H9 (cell line): ENCODE measurements at regions not wholly inside any gene's neighbourhood (a gene's known extent, or its start where the extent isn't known, plus 50 kb on each side); places are given as distances from the start of the nearest gene placed in this dataset.

Experiments used
- DNase-seq: peaks from one replicate; pipeline ENCODE4 v3.0.0-alpha.2; 2017
- H2AFZ ChIP-seq: one replicate; pipeline ENCODE4 v1.6.1; 2013; ENCODE audit warnings: mild to moderate bottlenecking, low read length, control low read depth, moderate library complexity
- H2AK5ac ChIP-seq: 2 replicates; pipeline ENCODE4 v1.6.1; 2013; ENCODE audit warnings: low read length, control low read depth, mixed read lengths; ENCODE audit not compliant: insufficient read length
- H2BK120ac ChIP-seq: one replicate; pipeline ENCODE4 v1.6.1; 2013; ENCODE audit warnings: low read depth, mild to moderate bottlenecking, low read length, control low read depth, inconsistent platforms; ENCODE audit not compliant: poor library complexity, severe bottlenecking
- H2BK12ac ChIP-seq: 2 replicates; pipeline ENCODE4 v1.6.1; 2013; ENCODE audit warnings: low read length, control low read depth, mixed read lengths, low read depth; ENCODE audit not compliant: insufficient read length
- H2BK15ac ChIP-seq: 2 replicates; pipeline ENCODE4 v1.6.1; 2013; ENCODE audit warnings: low read depth, low read length, control low read depth
- H2BK20ac ChIP-seq: one replicate; pipeline ENCODE4 v1.6.1; 2013; ENCODE audit warnings: low read depth, mild to moderate bottlenecking, low read length, control low read depth, inconsistent platforms; ENCODE audit not compliant: poor library complexity, severe bottlenecking
- H2BK5ac ChIP-seq: 2 replicates; pipeline ENCODE4 v1.6.1; 2013; ENCODE audit warnings: low read length, control low read depth, mixed read lengths; ENCODE audit not compliant: insufficient read length
- H3K14ac ChIP-seq: 2 replicates; pipeline ENCODE4 v1.6.1; 2013; ENCODE audit warnings: low read length, control low read depth; ENCODE audit not compliant: insufficient read depth
- H3K18ac ChIP-seq: 2 replicates; pipeline ENCODE4 v1.6.1; 2013; ENCODE audit warnings: low read depth, mild to moderate bottlenecking, mixed read lengths, low read length, control low read depth; ENCODE audit not compliant: insufficient read length
- H3K23ac ChIP-seq: 2 replicates; pipeline ENCODE4 v1.6.1; 2013; ENCODE audit warnings: low read length, control low read depth, mixed read lengths, low read depth; ENCODE audit not compliant: insufficient read length
- H3K23me2 ChIP-seq: 2 replicates; pipeline ENCODE4 v1.6.1; 2013; ENCODE audit warnings: low read depth, mild to moderate bottlenecking, mixed read lengths, low read length, control low read depth; ENCODE audit not compliant: insufficient read length, poor library complexity, severe bottlenecking
- H3K27ac ChIP-seq: 2 replicates; pipeline ENCODE4 v1.5.1; 2013; ENCODE audit warnings: low read length, control low read depth, mixed read lengths, low read depth; ENCODE audit not compliant: insufficient read length
- H3K27me3 ChIP-seq: 2 replicates; pipeline ENCODE4 v1.6.1; 2013; ENCODE audit warnings: low read length, control low read depth, inconsistent platforms; ENCODE audit not compliant: insufficient read depth
- H3K4ac ChIP-seq: 2 replicates; pipeline ENCODE4 v1.6.1; 2013; ENCODE audit warnings: low read depth, mild to moderate bottlenecking, control low read depth, inconsistent platforms, low read length, moderate library complexity
- H3K4me1 ChIP-seq: 2 replicates; pipeline ENCODE4 v1.6.1; 2013; ENCODE audit warnings: low read length, control low read depth, inconsistent platforms; ENCODE audit not compliant: insufficient read depth
- H3K4me2 ChIP-seq: 2 replicates; pipeline ENCODE4 v1.6.1; 2013; ENCODE audit warnings: low read length, control low read depth, mixed read lengths; ENCODE audit not compliant: insufficient read length, insufficient read depth
- H3K56ac ChIP-seq: 2 replicates; pipeline ENCODE4 v1.6.1; 2013; ENCODE audit warnings: low read depth, mild to moderate bottlenecking, mixed read lengths, low read length, control low read depth; ENCODE audit not compliant: insufficient read length
- H3K79me1 ChIP-seq: 2 replicates; pipeline ENCODE4 v1.6.1; 2013; ENCODE audit warnings: low read depth, mild to moderate bottlenecking, moderate library complexity, low read length, control low read depth, inconsistent platforms; ENCODE audit not compliant: insufficient read depth, poor library complexity, severe bottlenecking
- H3K79me2 ChIP-seq: 2 replicates; pipeline ENCODE4 v1.6.1; 2013; ENCODE audit warnings: low read length, control low read depth, inconsistent platforms; ENCODE audit not compliant: insufficient read depth
- H3K9ac ChIP-seq: 2 replicates; pipeline ENCODE4 v1.6.1; 2013; ENCODE audit warnings: low read length, control low read depth, mixed read lengths; ENCODE audit not compliant: insufficient read length; ENCODE audit errors: extremely low read depth
- H3K9me3 ChIP-seq: one replicate; pipeline ENCODE4 v1.6.1; 2013; ENCODE audit warnings: low read depth, low read length, inconsistent platforms; ENCODE audit not compliant: control insufficient read depth
- H3T11ph ChIP-seq: one replicate; pipeline ENCODE4 v1.6.1; 2013; ENCODE audit warnings: mild to moderate bottlenecking, low read length, control low read depth, inconsistent platforms
- H4K20me1 ChIP-seq: one replicate; pipeline ENCODE4 v1.6.1; 2013; ENCODE audit not compliant: control insufficient read depth, insufficient read length, insufficient read depth
- H4K5ac ChIP-seq: 2 replicates; pipeline ENCODE4 v1.6.1; 2013; ENCODE audit warnings: low read depth, mild to moderate bottlenecking, mixed read lengths, low read length, control low read depth; ENCODE audit not compliant: insufficient read length
- H4K8ac ChIP-seq: replicated peaks from 2 replicates; pipeline ENCODE4 v1.6.1; 2013; ENCODE audit warnings: low read length, control low read depth, mixed read lengths, low read depth; ENCODE audit not compliant: insufficient read length
- H4K91ac ChIP-seq: 2 replicates; pipeline ENCODE4 v1.6.1; 2013; ENCODE audit warnings: low read depth, mild to moderate bottlenecking, moderate library complexity, mixed read lengths, low read length, control low read depth; ENCODE audit not compliant: insufficient read length
- H3K27ac Mint-ChIP-seq, 3 experiments: 2 replicates in 2 of 3; 3 replicates in 1 of 3; pipeline ENCODE4 v1.8.0; 2020 to 2021; ENCODE audit warnings: mixed read lengths in 3 of 3, mild to moderate bottlenecking in 1 of 3, moderate library complexity in 1 of 3
- H3K27me3 Mint-ChIP-seq: 2 replicates; pipeline ENCODE4 v1.8.0; 2021; ENCODE audit warnings: low read depth, mild to moderate bottlenecking, moderate library complexity, mixed read lengths
- H3K36me3 Mint-ChIP-seq, 3 experiments: 2 replicates in 2 of 3; 3 replicates in 1 of 3; pipeline ENCODE4 v1.8.0; 2020 to 2021; ENCODE audit warnings: low read depth in 3 of 3, mixed read lengths in 3 of 3; ENCODE audit not compliant: insufficient read depth in 1 of 3
- H3K4me1 Mint-ChIP-seq, 2 experiments: 2 replicates each; pipeline ENCODE4 v1.8.0; 2020; ENCODE audit warnings: mixed read lengths in 2 of 2
- H3K4me3 Mint-ChIP-seq, 2 experiments: 2 replicates in 1 of 2; 3 replicates in 1 of 2; pipeline ENCODE4 v1.8.0; 2020 to 2021; ENCODE audit warnings: mild to moderate bottlenecking in 2 of 2, mixed read lengths in 2 of 2, moderate library complexity in 1 of 2
- H3K9me3 Mint-ChIP-seq, 2 experiments: 2 replicates in 1 of 2; 3 replicates in 1 of 2; pipeline ENCODE4 v1.8.0; 2020; ENCODE audit warnings: mild to moderate bottlenecking in 2 of 2, mixed read lengths in 2 of 2, moderate library complexity in 1 of 2
- CTCF ChIP-seq: fragments of 200-600 bp; sonication (generic); conservative IDR thresholded peaks from 3 replicates; pipeline ENCODE4 v1.8.0; 2021; ENCODE audit warnings: antibody characterized with exemption, mild to moderate bottlenecking
- WGBS: extraction: QIAGEN DNeasy Blood & Tissue Kit; methylation state at CpG from one replicate; pipeline ENCODE4 v1.1.7; 2013; ENCODE audit warnings: missing lambda C conversion rate, low lambda C conversion rate, mixed read lengths; ENCODE audit not compliant: insufficient read length; ENCODE audit errors: extremely low coverage; 5-methylcytosine and 5-hydroxymethylcytosine counted together

- Histone ChIP-seq H3K4me1 (peaks cover 20% of the 10 kb centered on the region), H3K9me3 (no peaks in the 10 kb centered on the region), H4K91ac (no peak overlapping the region), H3T11ph (no peak overlapping the region), H3K79me2 (no peaks in the 10 kb centered on the region), H3K23me2 (no peaks in the 10 kb centered on the region), H3K79me1 (no peaks in the 10 kb centered on the region), H3K4me2 (peak overlapping the region; percentile 14), H3K56ac (no peak overlapping the region), H3K9ac (no peak overlapping the region), H2BK20ac (no peak overlapping the region), H3K27ac (peak overlapping the region; percentile 85), H3K14ac (peak overlapping the region; percentile 1; the same call in 1 of the 2 replicates), H4K20me1 (no peaks in the 10 kb centered on the region), H2BK5ac (peak overlapping the region; percentile 5), H2BK120ac (peak overlapping the region; percentile 50), H3K27me3 (no peaks in the 10 kb centered on the region), H2AK5ac (no peak overlapping the region), H2AFZ (no peak overlapping the region), H4K5ac (no peak overlapping the region), H4K8ac (no peak overlapping the region), H2BK12ac (peak overlapping the region; percentile 31), H2BK15ac (no peak overlapping the region), H3K18ac (peak overlapping the region; percentile 24), H3K23ac (no peak overlapping the region), H3K4ac (peak overlapping the region; percentile 31)
- Mint-ChIP-seq H3K9me3 (peaks cover 0 to 2% of the 10 kb centered on the region in 2 experiments; a peak in 2 of 5 replicates), H3K27me3 (peaks cover 2% of the 10 kb centered on the region; the same call in 1 of the 2 replicates), H3K36me3 (peaks cover 0 to 4% (median 2%) of the 10 kb centered on the region in 3 experiments; a peak in 2 of 7 replicates), H3K27ac (peak overlapping the region; percentile 94 to 100 (median 98)), H3K4me3 (peak overlapping the region; percentile 40 to 62), H3K4me1 (peaks cover 51 to 54% of the 10 kb centered on the region in 2 experiments)
- DNase-seq: no peak
- no CpG with 5 or more reads among the region's 9 CpGs for WGBS
- no peak for TF ChIP-seq CTCF
Observed at GRCh38 chr17:72476134-72476533, 355.3 kb downstream of the SOX9 start.
